Trophoblast cell (in vitro differentiated cells and primary cell): ENCODE measurements at regions not wholly inside any gene's neighbourhood (a gene's known extent, or its start where the extent isn't known, plus 50 kb on each side); places are given as distances from the start of the nearest gene placed in this dataset.

ENCODE experiments used
- DNase-seq, 2 donors: peaks; one replicate each; pipeline ENCODE4 v3.0.0-alpha.2; 2016
- H2AFZ ChIP-seq: 2 replicates; pipeline ENCODE4 v1.6.1; 2013; ENCODE audit warnings: low read length, moderate library complexity, mild to moderate bottlenecking; ENCODE audit not compliant: insufficient read depth, poor library complexity
- H2AK5ac ChIP-seq: 2 replicates; pipeline ENCODE4 v1.6.1; 2013; ENCODE audit warnings: mild to moderate bottlenecking, low read length
- H2BK120ac ChIP-seq: 2 replicates; pipeline ENCODE4 v1.6.1; 2013; ENCODE audit warnings: low read length, mild to moderate bottlenecking, moderate library complexity; ENCODE audit not compliant: insufficient read depth, poor library complexity
- H2BK12ac ChIP-seq: 2 replicates; pipeline ENCODE4 v1.6.1; 2013; ENCODE audit warnings: mild to moderate bottlenecking, low read length, moderate library complexity
- H2BK5ac ChIP-seq: 2 replicates; pipeline ENCODE4 v1.6.1; 2013; ENCODE audit warnings: low read length, low read depth, moderate library complexity, mild to moderate bottlenecking; ENCODE audit not compliant: poor library complexity
- H3K14ac ChIP-seq: 2 replicates; pipeline ENCODE4 v1.6.1; 2013; ENCODE audit warnings: mild to moderate bottlenecking, low read length
- H3K18ac ChIP-seq: 2 replicates; pipeline ENCODE4 v1.6.1; 2013; ENCODE audit warnings: mild to moderate bottlenecking, low read length
- H3K23ac ChIP-seq: 2 replicates; pipeline ENCODE4 v1.6.1; 2013; ENCODE audit warnings: low read length
- H3K27ac ChIP-seq: 2 replicates; pipeline ENCODE4 v1.5.1; 2013; ENCODE audit warnings: low read depth, mild to moderate bottlenecking, inconsistent platforms, low read length, moderate library complexity
- H3K27me3 ChIP-seq: 2 replicates; pipeline ENCODE4 v1.6.1; 2013; ENCODE audit warnings: inconsistent platforms, mild to moderate bottlenecking, low read length, moderate library complexity; ENCODE audit not compliant: insufficient read depth
- H3K36me3 ChIP-seq, 2 experiments: 1 replicate in 1 of 2; 2 replicates in 1 of 2; pipeline ENCODE4 v1.6.1; 2013; ENCODE audit warnings: low read length in 2 of 2, mild to moderate bottlenecking in 2 of 2, moderate library complexity in 1 of 2; ENCODE audit not compliant: insufficient read depth in 2 of 2, control insufficient read depth in 1 of 2
- H3K4ac ChIP-seq: 2 replicates; pipeline ENCODE4 v1.6.1; 2013; ENCODE audit warnings: low read depth, mild to moderate bottlenecking, low read length, moderate library complexity
- H3K4me1 ChIP-seq, 2 experiments: 1 replicate in 1 of 2; 2 replicates in 1 of 2; pipeline ENCODE4 v1.6.1; 2013; ENCODE audit warnings: low read length in 2 of 2, mild to moderate bottlenecking in 2 of 2, moderate library complexity in 1 of 2; ENCODE audit not compliant: insufficient read depth in 2 of 2, control insufficient read depth in 1 of 2
- H3K4me2 ChIP-seq: 2 replicates; pipeline ENCODE4 v1.6.1; 2013; ENCODE audit warnings: inconsistent platforms, mild to moderate bottlenecking, low read length, moderate library complexity
- H3K4me3 ChIP-seq: 2 replicates; pipeline ENCODE4 v1.5.1; 2013; ENCODE audit warnings: mild to moderate bottlenecking, low read depth, low read length, inconsistent platforms
- H3K79me1 ChIP-seq: one replicate; pipeline ENCODE4 v1.6.1; 2013; ENCODE audit warnings: low read length
- H3K79me2 ChIP-seq: 2 replicates; pipeline ENCODE4 v1.6.1; 2013; ENCODE audit warnings: low read length, mild to moderate bottlenecking; ENCODE audit not compliant: control insufficient read depth, insufficient read depth, poor library complexity
- H3K9ac ChIP-seq: 2 replicates; pipeline ENCODE4 v1.6.1; 2013; ENCODE audit warnings: mild to moderate bottlenecking, low read length
- H3K9me3 ChIP-seq: 2 replicates; pipeline ENCODE4 v1.6.1; 2013; ENCODE audit warnings: low read depth, mild to moderate bottlenecking, control low read depth, inconsistent platforms, low read length; ENCODE audit not compliant: insufficient read depth
- H4K12ac ChIP-seq: 2 replicates; pipeline ENCODE4 v1.6.1; 2013; ENCODE audit warnings: low read depth, mild to moderate bottlenecking, low read length, moderate library complexity
- H4K8ac ChIP-seq: 2 replicates; pipeline ENCODE4 v1.6.1; 2013; ENCODE audit warnings: low read depth, mild to moderate bottlenecking, low read length, moderate library complexity
- H4K91ac ChIP-seq: one replicate; pipeline ENCODE4 v1.6.1; 2013; ENCODE audit warnings: low read depth, mild to moderate bottlenecking, low read length, moderate library complexity
- WGBS: extraction: QIAGEN DNeasy Blood & Tissue Kit; methylation state at CpG from one replicate; pipeline ENCODE4 v1.1.7; 2013; ENCODE audit warnings: missing lambda C conversion rate; ENCODE audit not compliant: insufficient read length, insufficient coverage; ENCODE audit errors: extremely low coverage; 5-methylcytosine and 5-hydroxymethylcytosine counted together

DNA sequence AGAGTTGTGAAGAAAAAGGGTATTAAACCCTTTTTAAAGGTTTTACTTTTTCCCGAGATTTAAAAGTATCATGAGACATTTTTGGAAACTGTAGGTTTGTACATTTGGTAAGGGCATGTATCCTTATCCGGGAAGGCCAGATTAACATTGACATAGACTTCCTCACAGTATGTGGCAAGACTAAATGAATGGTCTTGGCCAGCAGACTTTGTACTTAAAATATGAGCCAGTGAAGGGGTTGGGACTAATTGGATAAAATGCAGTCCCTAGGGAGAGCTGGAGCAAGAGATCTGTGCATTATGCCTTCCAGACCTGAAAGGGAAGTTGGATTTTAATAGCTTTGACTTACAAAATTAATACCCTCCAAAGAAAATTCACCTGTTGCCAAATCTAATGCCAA, 60.4 kb upstream of the CCN2 start:
- no peak overlapping the region for H3K4me2 ChIP-seq
- no peaks in the 10 kb centered on the region for H3K27me3 ChIP-seq
- H3K4me1 ChIP-seq: no peaks in the 10 kb centered on the region
- no peak overlapping the region for H2BK120ac ChIP-seq
- no peak overlapping the region for H4K8ac ChIP-seq
- H2AK5ac ChIP-seq: no peak overlapping the region
- no peak overlapping the region for H2BK5ac ChIP-seq
- H3K79me2 ChIP-seq: no peaks in the 10 kb centered on the region
- no peak for DNase-seq
- no peak overlapping the region for H2AFZ ChIP-seq
- no peak overlapping the region for H3K18ac ChIP-seq
- H2BK12ac ChIP-seq: no peak overlapping the region
- no peak overlapping the region for H4K12ac ChIP-seq
- no peak overlapping the region for H3K27ac ChIP-seq
- no peak overlapping the region for H3K4ac ChIP-seq
- no peak overlapping the region for H3K4me3 ChIP-seq
- no peak overlapping the region for H3K9ac ChIP-seq
- no peak overlapping the region for H3K14ac ChIP-seq
- no peaks in the 10 kb centered on the region for H3K9me3 ChIP-seq
- no CpG with 5 or more reads among the region's 2 CpGs for WGBS
- H3K36me3 ChIP-seq: no peaks in the 10 kb centered on the region
- H4K91ac ChIP-seq: no peak overlapping the region
- H3K23ac ChIP-seq: no peak overlapping the region
- H3K79me1 ChIP-seq: no peaks in the 10 kb centered on the region

DNA sequence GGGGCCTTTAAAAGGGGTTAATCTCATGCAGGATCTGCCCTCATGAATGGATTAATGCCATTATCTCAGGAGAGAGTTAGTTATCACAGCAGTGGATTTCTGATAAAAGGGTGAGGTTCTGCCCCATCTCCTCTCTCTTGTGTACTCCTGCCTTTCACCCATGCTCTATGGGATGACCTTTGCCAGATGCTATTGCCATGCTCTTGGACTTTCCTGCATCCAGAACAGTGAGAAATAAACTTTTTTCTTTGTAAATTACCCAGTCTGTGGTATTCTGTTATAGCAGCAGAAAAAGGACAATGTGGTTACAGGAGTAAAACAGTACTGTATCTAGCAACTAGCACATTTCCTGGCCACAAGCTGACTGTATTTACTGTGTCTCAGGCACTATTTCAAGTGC, 58.0 kb upstream of the CCN2 start:
- H3K9ac ChIP-seq: no peak overlapping the region
- no peak overlapping the region for H2BK120ac ChIP-seq
- no peaks in the 10 kb centered on the region for H3K36me3 ChIP-seq
- DNase-seq: no peak
- no peak overlapping the region for H3K18ac ChIP-seq
- H3K4me3 ChIP-seq: no peak overlapping the region
- H4K91ac ChIP-seq: no peak overlapping the region
- no peak overlapping the region for H2AK5ac ChIP-seq
- no peak overlapping the region for H3K4me2 ChIP-seq
- no peak overlapping the region for H4K8ac ChIP-seq
- H3K23ac ChIP-seq: no peak overlapping the region
- no peak overlapping the region for H3K27ac ChIP-seq
- no peaks in the 10 kb centered on the region for H3K27me3 ChIP-seq
- no peak overlapping the region for H3K4ac ChIP-seq
- no peaks in the 10 kb centered on the region for H3K79me2 ChIP-seq
- H3K4me1 ChIP-seq: no peaks in the 10 kb centered on the region
- H2BK12ac ChIP-seq: no peak overlapping the region
- H2BK5ac ChIP-seq: no peak overlapping the region
- H4K12ac ChIP-seq: no peak overlapping the region
- H2AFZ ChIP-seq: no peak overlapping the region
- no peaks in the 10 kb centered on the region for H3K79me1 ChIP-seq
- no peaks in the 10 kb centered on the region for H3K9me3 ChIP-seq
- H3K14ac ChIP-seq: no peak overlapping the region

GRCh38 chr6:132007474-132008190, 56.5 kb upstream of the CCN2 start:
- no peak overlapping the region for H2AFZ ChIP-seq
- no peaks in the 10 kb centered on the region for H3K79me1 ChIP-seq
- peaks cover 2 to 3% of the 10 kb centered on the region in 2 experiments for H3K36me3 ChIP-seq
- H3K79me2 ChIP-seq: no peaks in the 10 kb centered on the region
- no CpG with 5 or more reads among the region's 2 CpGs for WGBS
- no peak overlapping the region for H4K12ac ChIP-seq
- no peaks in the 10 kb centered on the region for H3K27me3 ChIP-seq
- no peak overlapping the region for H3K23ac ChIP-seq
- H3K14ac ChIP-seq: no peak overlapping the region
- no peak overlapping the region for H3K4me2 ChIP-seq
- H3K4ac ChIP-seq: no peak overlapping the region
- H3K4me3 ChIP-seq: no peak overlapping the region
- no peak overlapping the region for H4K8ac ChIP-seq
- H2AK5ac ChIP-seq: no peak overlapping the region
- H4K91ac ChIP-seq: no peak overlapping the region
- H2BK12ac ChIP-seq: no peak overlapping the region
- no peak overlapping the region for H3K18ac ChIP-seq
- no peak for DNase-seq
- no peak overlapping the region for H3K9ac ChIP-seq
- H2BK5ac ChIP-seq: no peak overlapping the region
- peaks cover 3% of the 10 kb centered on the region for H3K9me3 ChIP-seq
- H3K4me1 ChIP-seq: no peaks in the 10 kb centered on the region
- no peak overlapping the region for H3K27ac ChIP-seq
- no peak overlapping the region for H2BK120ac ChIP-seq

DNA sequence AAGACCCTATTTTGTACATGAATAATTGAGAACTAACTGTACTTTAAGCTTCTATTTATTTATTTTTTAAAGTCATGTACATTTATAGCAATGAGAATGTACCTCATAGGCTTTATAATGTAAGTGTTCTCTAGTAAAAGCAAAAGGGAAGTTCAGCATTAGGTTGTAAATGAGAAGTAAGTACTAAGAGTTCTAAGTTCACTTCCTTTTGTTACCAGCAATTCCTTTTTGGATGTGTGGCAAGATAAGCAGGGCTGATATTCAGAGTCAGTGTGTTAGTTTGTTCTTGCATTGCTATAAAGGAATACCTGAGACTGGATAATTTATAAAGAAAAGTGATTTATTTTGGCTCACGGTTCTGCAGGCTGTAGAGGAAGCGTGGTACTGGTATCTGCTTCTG, 54.0 kb upstream of the CCN2 start:
- H3K18ac ChIP-seq: no peak overlapping the region
- H3K27me3 ChIP-seq: no peaks in the 10 kb centered on the region
- no CpG with 5 or more reads among the region's 2 CpGs for WGBS
- no peaks in the 10 kb centered on the region for H3K79me2 ChIP-seq
- no peak for DNase-seq
- no peak overlapping the region for H3K4ac ChIP-seq
- no peak overlapping the region for H3K23ac ChIP-seq
- no peaks in the 10 kb centered on the region for H3K4me1 ChIP-seq
- no peak overlapping the region for H2BK5ac ChIP-seq
- H2AK5ac ChIP-seq: no peak overlapping the region
- no peak overlapping the region for H3K9ac ChIP-seq
- peaks cover 2 to 3% of the 10 kb centered on the region in 2 experiments for H3K36me3 ChIP-seq
- no peaks in the 10 kb centered on the region for H3K79me1 ChIP-seq
- no peak overlapping the region for H4K12ac ChIP-seq
- H3K27ac ChIP-seq: no peak overlapping the region
- H3K14ac ChIP-seq: no peak overlapping the region
- no peak overlapping the region for H2AFZ ChIP-seq
- no peak overlapping the region for H4K91ac ChIP-seq
- H2BK12ac ChIP-seq: no peak overlapping the region
- no peak overlapping the region for H4K8ac ChIP-seq
- H3K4me3 ChIP-seq: no peak overlapping the region
- peak overlapping the region; percentile 51 for H2BK120ac ChIP-seq
- no peak overlapping the region for H3K4me2 ChIP-seq
- peaks cover 3% of the 10 kb centered on the region for H3K9me3 ChIP-seq
